ENCODE measurements at regions not wholly inside any gene's neighbourhood (a gene's known extent, or its start where the extent isn't known, plus 50 kb on each side); places are given as distances from the start of the nearest gene placed in this dataset.

DNA sequence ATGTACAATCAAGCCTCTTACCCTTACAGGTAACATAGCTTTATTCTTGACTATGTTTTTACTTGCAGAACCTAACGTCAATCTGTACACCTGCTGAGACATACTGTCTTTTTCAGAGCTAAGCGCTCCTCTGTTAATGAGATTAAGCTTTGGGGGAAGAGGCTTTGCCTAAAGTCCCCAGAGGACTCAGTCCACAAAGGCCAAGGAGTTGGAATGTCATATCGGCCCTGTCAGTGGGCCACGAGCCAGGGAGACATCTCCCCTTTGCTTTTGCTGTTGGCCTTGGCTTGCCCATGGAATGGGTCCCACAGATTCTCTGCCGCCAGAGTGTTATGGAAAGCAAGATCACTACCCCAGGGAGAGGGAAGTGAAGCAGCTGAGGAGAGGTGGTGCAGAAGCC lies 64.1 kb upstream of the SOX4 start:
- H3K4me1 Mint-ChIP-seq (ENCODE audit: low read depth) = no peaks in the 10 kb centered on the region
- no peaks in the 10 kb centered on the region for H3K27me3 Mint-ChIP-seq (ENCODE audit: low read depth)
- H3K36me3 Mint-ChIP-seq (ENCODE audit: low read depth) = no peaks in the 10 kb centered on the region
- H3K4me3 Mint-ChIP-seq = no peak overlapping the region
- H3K9me3 Mint-ChIP-seq = no peaks in the 10 kb centered on the region
- no peak overlapping the region for H3K27ac Mint-ChIP-seq

DNA sequence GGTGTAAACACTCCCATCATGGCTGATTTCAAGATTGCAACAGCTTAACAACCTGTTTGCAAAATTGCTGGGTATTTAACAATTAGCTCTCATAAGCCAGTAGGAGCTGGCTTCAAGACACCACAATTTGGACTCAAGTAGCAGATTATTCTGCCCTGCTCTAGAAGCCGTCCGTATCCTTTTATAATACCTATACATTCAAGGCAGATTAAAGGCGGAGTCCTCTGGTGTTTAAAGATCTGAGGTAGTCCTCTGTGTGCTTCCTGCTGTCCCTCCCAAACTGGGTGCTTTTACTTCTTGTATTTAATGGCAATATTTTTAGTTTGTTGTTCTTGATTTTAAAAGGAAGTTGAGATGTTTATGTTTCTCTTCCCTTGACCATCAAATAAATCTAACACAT lies 62.2 kb upstream of the SOX4 start:
- no peaks in the 10 kb centered on the region for H3K27me3 Mint-ChIP-seq (ENCODE audit: low read depth)
- H3K4me3 Mint-ChIP-seq = no peak overlapping the region
- no peaks in the 10 kb centered on the region for H3K4me1 Mint-ChIP-seq (ENCODE audit: low read depth)
- no peak overlapping the region for H3K27ac Mint-ChIP-seq
- H3K36me3 Mint-ChIP-seq (ENCODE audit: low read depth) = no peaks in the 10 kb centered on the region
- H3K9me3 Mint-ChIP-seq = no peaks in the 10 kb centered on the region

DNA sequence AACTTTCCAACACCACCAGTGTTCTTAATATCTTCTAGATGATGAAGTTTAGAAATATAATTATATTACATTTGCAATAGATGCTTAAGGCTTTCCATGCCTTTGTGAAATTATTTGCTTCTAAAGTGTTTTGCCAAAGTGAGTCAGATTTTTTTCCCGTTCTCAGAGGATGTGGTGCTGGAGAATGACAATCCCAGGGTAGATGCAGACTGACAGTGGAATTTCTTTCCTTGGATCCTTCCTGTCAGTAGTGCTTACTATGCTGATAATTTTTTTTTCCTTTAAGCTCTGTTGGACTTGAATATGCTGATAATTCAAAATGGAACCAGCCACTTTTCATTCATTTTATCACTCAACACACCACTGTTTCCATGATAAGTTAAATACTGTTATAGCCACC lies 59.9 kb upstream of the SOX4 start:
- Mint-ChIP-seq H3K9me3 (no peaks in the 10 kb centered on the region), H3K36me3 (ENCODE audit: low read depth) (no peaks in the 10 kb centered on the region), H3K4me1 (ENCODE audit: low read depth) (no peaks in the 10 kb centered on the region), H3K27me3 (ENCODE audit: low read depth) (no peaks in the 10 kb centered on the region), H3K4me3 (no peak overlapping the region), H3K27ac (no peak overlapping the region)

DNA sequence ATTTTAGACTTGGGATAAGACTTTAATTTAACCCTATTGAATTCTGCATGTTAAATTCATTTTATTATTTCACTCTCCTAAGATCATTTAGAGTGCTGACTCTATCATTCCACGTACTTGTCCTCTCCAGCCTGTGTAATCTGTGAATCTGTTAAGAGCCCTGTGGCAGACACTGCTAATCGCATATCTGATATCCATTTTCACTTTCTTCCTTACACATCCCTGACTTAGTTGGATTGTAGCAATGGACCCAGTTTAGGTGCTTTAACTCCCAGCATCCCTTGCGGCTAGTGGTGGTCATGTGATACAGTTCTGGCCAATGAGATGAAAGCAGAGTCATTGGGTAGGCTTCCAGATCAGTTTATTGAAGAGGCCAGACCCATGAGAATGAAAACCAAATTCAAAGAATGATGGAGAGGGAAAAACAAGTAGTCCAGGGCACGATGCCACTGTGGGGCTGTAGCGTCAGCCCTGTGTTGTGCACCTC lies 57.2 kb upstream of the SOX4 start:
- Mint-ChIP-seq H3K36me3 (ENCODE audit: low read depth) (no peaks in the 10 kb centered on the region), H3K27ac (no peak overlapping the region), H3K9me3 (no peaks in the 10 kb centered on the region), H3K4me3 (no peak overlapping the region), H3K4me1 (ENCODE audit: low read depth) (no peaks in the 10 kb centered on the region), H3K27me3 (ENCODE audit: low read depth) (no peaks in the 10 kb centered on the region)

DNA sequence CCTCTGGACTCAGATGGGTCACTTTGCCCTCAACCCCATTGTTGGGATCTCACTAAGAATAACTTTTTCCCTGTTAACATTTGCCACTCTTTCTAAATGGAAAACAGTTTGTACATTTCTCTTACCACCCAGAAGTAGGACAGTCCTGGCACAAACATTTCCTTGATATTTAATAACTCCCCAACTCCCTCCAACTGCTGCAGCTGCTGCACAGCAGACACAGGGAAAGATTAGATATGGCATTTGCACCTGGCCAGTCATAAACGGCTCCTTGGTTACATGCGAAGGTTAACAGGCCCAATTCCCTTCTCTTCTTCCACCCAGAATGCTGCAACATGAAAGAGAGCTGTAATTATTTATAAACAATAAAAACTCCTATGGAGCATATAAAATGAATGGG lies 55.9 kb upstream of the SOX4 start:
- Mint-ChIP-seq H3K4me3 (no peak overlapping the region), H3K4me1 (ENCODE audit: low read depth) (no peaks in the 10 kb centered on the region), H3K36me3 (ENCODE audit: low read depth) (no peaks in the 10 kb centered on the region), H3K27me3 (ENCODE audit: low read depth) (no peaks in the 10 kb centered on the region), H3K9me3 (no peaks in the 10 kb centered on the region), H3K27ac (no peak overlapping the region)

DNA sequence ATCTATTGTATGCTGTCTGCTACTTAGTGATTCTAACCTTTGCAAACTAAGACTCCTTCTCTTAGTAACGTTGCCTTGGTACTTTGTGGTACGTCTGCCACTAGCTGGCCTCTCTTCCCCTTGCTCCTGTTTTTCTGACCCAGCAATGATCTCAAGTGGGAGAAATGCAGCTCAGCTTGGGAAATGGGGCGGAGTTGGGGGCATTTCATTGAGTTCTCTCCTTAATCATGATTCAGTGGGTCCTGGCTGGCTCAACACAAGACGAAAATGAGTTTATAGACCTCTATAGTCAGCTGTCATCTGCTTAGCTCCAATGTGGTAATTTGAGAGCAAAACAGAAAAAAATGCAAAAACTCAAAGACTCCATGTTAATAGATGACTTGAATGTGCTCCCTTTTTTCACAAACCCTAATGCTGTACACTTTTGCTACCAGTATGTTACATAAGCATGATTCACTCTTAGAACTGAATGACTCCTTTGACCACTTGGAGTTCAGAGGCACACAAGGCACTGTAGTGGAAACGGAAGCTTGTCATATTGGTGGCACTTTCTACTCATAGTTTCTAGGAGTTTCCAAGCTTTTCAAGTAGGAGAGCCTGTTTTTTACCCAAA lies 55.3 kb upstream of the SOX4 start:
- no peaks in the 10 kb centered on the region for H3K4me1 Mint-ChIP-seq (ENCODE audit: low read depth)
- no peaks in the 10 kb centered on the region for H3K36me3 Mint-ChIP-seq (ENCODE audit: low read depth)
- H3K9me3 Mint-ChIP-seq = no peaks in the 10 kb centered on the region
- no peaks in the 10 kb centered on the region for H3K27me3 Mint-ChIP-seq (ENCODE audit: low read depth)
- no peak overlapping the region for H3K4me3 Mint-ChIP-seq
- no peak overlapping the region for H3K27ac Mint-ChIP-seq

DNA sequence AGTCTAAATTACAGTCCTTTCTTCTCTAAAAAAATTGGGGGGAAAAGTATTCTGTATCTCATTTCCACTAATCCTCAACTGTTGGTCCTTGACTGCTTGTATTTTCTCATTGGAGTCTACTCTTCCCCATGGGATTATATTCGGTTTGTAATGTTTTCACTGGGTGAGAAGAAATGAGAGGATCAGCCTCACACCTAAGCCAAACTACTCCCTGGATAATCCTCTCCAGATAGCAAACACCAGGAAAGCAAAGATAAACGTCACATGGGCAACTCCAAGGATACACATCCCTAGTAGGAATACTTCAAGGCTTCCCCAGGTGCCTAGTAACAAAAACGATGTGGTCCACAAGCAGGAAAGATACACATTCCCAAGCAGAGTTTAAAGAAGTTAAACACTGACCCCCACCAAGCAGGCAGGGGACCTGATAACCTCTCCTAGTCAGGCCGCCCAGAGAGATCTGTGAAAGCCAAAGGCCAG lies 53.9 kb upstream of the SOX4 start:
- H3K27me3 Mint-ChIP-seq (ENCODE audit: low read depth) = no peaks in the 10 kb centered on the region
- H3K4me1 Mint-ChIP-seq (ENCODE audit: low read depth) = no peaks in the 10 kb centered on the region
- no peak overlapping the region for H3K27ac Mint-ChIP-seq
- H3K9me3 Mint-ChIP-seq = no peaks in the 10 kb centered on the region
- no peaks in the 10 kb centered on the region for H3K36me3 Mint-ChIP-seq (ENCODE audit: low read depth)
- no peak overlapping the region for H3K4me3 Mint-ChIP-seq
